ENCODE measurements at regions not wholly inside any gene's neighbourhood (a gene's known extent, or its start where the extent isn't known, plus 50 kb on each side); places are given as distances from the start of the nearest gene placed in this dataset.

GRCh38 chr3:116877968-116878367 is 168.4 kb downstream of the TUSC7 start:
- TF ChIP-seq CTCF (IDR thresholded peaks at IDR 0.05; ENCODE audit: borderline replicate concordance, extremely low read depth, low read length, poor library complexity, severe bottlenecking) (no peak), EZH2 (IDR thresholded peaks at IDR 0.05; ENCODE audit: borderline replicate concordance, low read depth, low read length, severe bottlenecking) (no peak)
